OCI-LY7 (cell line): ENCODE measurements at regions not wholly inside any gene's neighbourhood (a gene's known extent, or its start where the extent isn't known, plus 50 kb on each side); places are given as distances from the start of the nearest gene placed in this dataset.

Source experiments
- BruUV-seq: library from RNA; stranded (reverse); fragments of 400-500 nt; replicated peaks from 2 replicates; lab custom pipeline; 2021; lab: Mats Ljungman, UMichigan
- CTCF ChIA-PET: fragments of 300-600 bp; sonication (Branson Sonifier 250); formaldehyde crosslinking; loops from one replicate; lab custom pipeline; 2022; ENCODE audit warnings: antibody characterized with exemption; ENCODE audit not compliant: unreplicated experiment; lab: Charles Lee
- POLR2A ChIA-PET: fragments of 300-600 bp; sonication (Branson Sonifier 250); formaldehyde crosslinking; loops from one replicate; lab custom pipeline; 2022; ENCODE audit warnings: antibody characterized with exemption; lab: Charles Lee
- DNase-seq: peaks from one replicate; pipeline ENCODE4 v3.0.0-alpha.2; 2015; ENCODE audit warnings: low spot score
- H2AFZ ChIP-seq: fragments of 200-600 bp; sonication (generic), shearing (Covaris generic); 2 replicates; pipeline ENCODE4 v1.6.1; 2014; ENCODE audit warnings: mild to moderate bottlenecking, antibody characterized with exemption, low read length, moderate library complexity
- H3K27ac ChIP-seq: fragments of 200-600 bp; sonication (generic); 2 replicates; pipeline ENCODE4 v1.5.1; 2014; ENCODE audit warnings: mixed run types, low read depth, mild to moderate bottlenecking, moderate library complexity, low read length, inconsistent platforms; ENCODE audit not compliant: poor library complexity, severe bottlenecking
- H3K36me3 ChIP-seq: fragments of 200-600 bp; sonication (generic); 2 replicates; pipeline ENCODE4 v1.6.1; 2014; ENCODE audit warnings: mild to moderate bottlenecking, antibody characterized with exemption, low read length, moderate library complexity, mixed read lengths; ENCODE audit not compliant: insufficient read depth
- H3K4me1 ChIP-seq: fragments of 200-600 bp; sonication (generic); 2 replicates; pipeline ENCODE4 v1.5.1; 2014; ENCODE audit warnings: mild to moderate bottlenecking, low read length; ENCODE audit not compliant: insufficient read depth, poor library complexity, severe bottlenecking
- H3K4me2 ChIP-seq: fragments of 200-600 bp; sonication (generic); 2 replicates; pipeline ENCODE4 v1.6.1; 2014; ENCODE audit warnings: mild to moderate bottlenecking, low read length
- H3K4me3 ChIP-seq: fragments of 200-600 bp; sonication (generic); 2 replicates; pipeline ENCODE4 v1.5.1; 2014; ENCODE audit warnings: mild to moderate bottlenecking, low read depth, low read length; ENCODE audit not compliant: poor library complexity, severe bottlenecking
- H3K79me2 ChIP-seq: fragments of 200-600 bp; sonication (generic); 2 replicates; pipeline ENCODE4 v1.6.1; 2016; ENCODE audit warnings: low read depth, mild to moderate bottlenecking, low read length, moderate library complexity, mixed read lengths; ENCODE audit not compliant: insufficient read depth
- H3K9me2 ChIP-seq: fragments of 200-600 bp; sonication (generic); 2 replicates; pipeline ENCODE4 v1.6.1; 2016; ENCODE audit warnings: mild to moderate bottlenecking, low read length, mixed read lengths; ENCODE audit not compliant: insufficient read depth
- H3K9me3 ChIP-seq: fragments of 200-600 bp; sonication (generic); 2 replicates; pipeline ENCODE4 v1.6.1; 2014; ENCODE audit warnings: mild to moderate bottlenecking, mixed run types, low read length, mixed read lengths
- H4K20me1 ChIP-seq: fragments of 200-600 bp; sonication (generic); 2 replicates; pipeline ENCODE4 v1.6.1; 2014; ENCODE audit warnings: mild to moderate bottlenecking, antibody characterized with exemption, low read length, moderate library complexity, mixed read lengths; ENCODE audit not compliant: insufficient read depth
- CTCF ChIP-seq: fragments of 200-600 bp; sonication (generic); conservative IDR thresholded peaks from 2 replicates; pipeline ENCODE4 v1.5.1; 2014; ENCODE audit warnings: mild to moderate bottlenecking, antibody characterized with exemption, low read length, moderate library complexity, mixed read lengths
- EZH2phosphoT487 ChIP-seq: fragments of 200-600 bp; sonication (generic); IDR thresholded peaks from 2 replicates; pipeline ENCODE4 v1.6.1; 2018; ENCODE audit warnings: low read depth, borderline replicate concordance, mild to moderate bottlenecking, mixed run types, antibody characterized with exemption, low read length, moderate library complexity, mixed read lengths
- intact Hi-C: fragments of 100-400 bp; cut with micrococcal nuclease; formaldehyde crosslinking; loops from one replicate; pipeline ENCODE4 v1.10.0; 2022; ENCODE audit not compliant: unreplicated experiment

- no peaks in the 10 kb centered on the region for H3K4me1 ChIP-seq
- H3K27ac ChIP-seq: no peak overlapping the region
- BruUV-seq: no TSS peak
- H3K79me2 ChIP-seq: no peaks in the 10 kb centered on the region
- POLR2A ChIA-PET: interaction anchor here (0.7 to 1.4 kb wide), 2 partner anchors 18 to 19 kb away, joined by 3 read pairs; no protein-coding TSS in a partner anchor
- CTCF ChIA-PET: no interaction called here
- H3K4me3 ChIP-seq: no peak overlapping the region
- intact Hi-C loops: no loop called here
- H4K20me1 ChIP-seq: no peaks in the 10 kb centered on the region
- DNase-seq: no peak
- TF ChIP-seq EZH2phosphoT487 (no peak), CTCF (no peak)
- no peaks in the 10 kb centered on the region for H3K36me3 ChIP-seq
- no peak overlapping the region for H2AFZ ChIP-seq
- no peaks in the 10 kb centered on the region for H3K9me2 ChIP-seq
- no peak overlapping the region for H3K4me2 ChIP-seq
- H3K9me3 ChIP-seq: no peaks in the 10 kb centered on the region
These were observed 427.1 kb upstream of the FBXO33 start for GRCh38 chr14:39859314-39859713.

GRCh38 chr14:39857376-39858055 is 425.3 kb upstream of the FBXO33 start:
- Histone ChIP-seq H3K9me2 (no peaks in the 10 kb centered on the region), H3K27ac (no peak overlapping the region), H3K4me2 (no peak overlapping the region), H3K4me3 (no peak overlapping the region), H3K36me3 (no peaks in the 10 kb centered on the region), H3K4me1 (no peaks in the 10 kb centered on the region), H3K79me2 (no peaks in the 10 kb centered on the region), H2AFZ (no peak overlapping the region), H4K20me1 (no peaks in the 10 kb centered on the region), H3K9me3 (no peaks in the 10 kb centered on the region)
- no TSS peak for BruUV-seq
- CTCF ChIA-PET: no interaction called here
- POLR2A ChIA-PET: interaction anchor here (0.6 kb wide), 1 partner anchor 722 kb away, joined by 3 read pairs; no protein-coding TSS in a partner anchor
- TF ChIP-seq CTCF: no peak
- no peak for TF ChIP-seq EZH2phosphoT487
- intact Hi-C loops: no loop called here
- DNase-seq: no peak

GRCh38 chr14:39853441-39853840 is 421.2 kb upstream of the FBXO33 start:
- H3K4me1 ChIP-seq: no peaks in the 10 kb centered on the region
- no peaks in the 10 kb centered on the region for H3K9me2 ChIP-seq
- no peaks in the 10 kb centered on the region for H3K79me2 ChIP-seq
- ChIA-PET CTCF (no interaction called here), POLR2A (interaction anchor here (0.5 to 1.4 kb wide), 2 partner anchors 17 to 42 kb away, joined by 3 read pairs; no protein-coding TSS in a partner anchor)
- no peak overlapping the region for H3K4me3 ChIP-seq
- no peak for DNase-seq
- no peak overlapping the region for H3K27ac ChIP-seq
- H3K4me2 ChIP-seq: no peak overlapping the region
- intact Hi-C loops: no loop called here
- H3K36me3 ChIP-seq: no peaks in the 10 kb centered on the region
- BruUV-seq: no TSS peak
- H2AFZ ChIP-seq: no peak overlapping the region
- no peaks in the 10 kb centered on the region for H4K20me1 ChIP-seq
- TF ChIP-seq CTCF (no peak), EZH2phosphoT487 (no peak)
- H3K9me3 ChIP-seq: no peaks in the 10 kb centered on the region
